Endothelial cell of umbilical vein (primary cell): ENCODE measurements at regions not wholly inside any gene's neighbourhood (a gene's known extent, or its start where the extent isn't known, plus 50 kb on each side); places are given as distances from the start of the nearest gene placed in this dataset.

Experiments
- BruUV-seq: library from RNA; stranded (reverse); fragments of 400-500 nt; replicated peaks from 2 replicates; lab custom pipeline; 2021; lab: Mats Ljungman, UMichigan
- CTCF ChIA-PET: fragments of 300-600, 350-600 bp; sonication (Branson Sonifier 250); formaldehyde crosslinking; loops from one replicate; lab custom pipeline; 2021; ENCODE audit warnings: antibody characterized with exemption, inconsistent platforms; lab: Charles Lee
- POLR2A ChIA-PET: fragments of 300-600, 350-600 bp; sonication (Branson Sonifier 250); formaldehyde crosslinking; loops from one replicate; lab custom pipeline; 2021; ENCODE audit warnings: antibody characterized with exemption, inconsistent platforms; lab: Charles Lee
- DNase-seq: peaks from one replicate; pipeline ENCODE4 v3.0.0-alpha.2; 2011; ENCODE audit warnings: low read depth, low spot score
- FAIRE-seq: peaks from 2 replicates; lab custom pipeline; 2011; peaks lifted over from hg19 to GRCh38; lab: Jason Lieb, UNC
- H2AFZ ChIP-seq: 2 replicates; pipeline ENCODE4 v1.6.0; 2012; ENCODE audit warnings: low read depth, low read length, control low read depth, inconsistent platforms
- H3K27ac ChIP-seq: 2 replicates; pipeline ENCODE4 v1.5.1; 2011; ENCODE audit warnings: low read depth, mild to moderate bottlenecking, control low read depth, low read length, moderate library complexity; ENCODE audit not compliant: insufficient read depth
- H3K27me3 ChIP-seq, 2 experiments: 2 replicates each; pipeline versions ENCODE4 v1.6.0 to v1.6.1; 2011; ENCODE audit warnings: low read length in 2 of 2, mixed read lengths in 1 of 2; ENCODE audit not compliant: control insufficient read depth in 2 of 2, insufficient read depth in 2 of 2
- H3K36me3 ChIP-seq, 2 experiments: 2 replicates in 1 of 2; 3 replicates in 1 of 2; pipeline ENCODE4 v1.5.1; 2011; ENCODE audit warnings: low read length in 2 of 2, mild to moderate bottlenecking in 1 of 2, moderate library complexity in 1 of 2; ENCODE audit not compliant: control insufficient read depth in 2 of 2, insufficient read depth in 2 of 2; ENCODE audit errors: extremely low read depth in 1 of 2
- H3K4me1 ChIP-seq: 3 replicates; pipeline ENCODE4 v1.5.1; 2011; ENCODE audit warnings: mild to moderate bottlenecking, low read length; ENCODE audit not compliant: control insufficient read depth, insufficient read depth; ENCODE audit errors: extremely low read depth
- H3K4me2 ChIP-seq: 2 replicates; pipeline ENCODE4 v1.6.1; 2011; ENCODE audit warnings: low read length, control low read depth, mixed read lengths; ENCODE audit not compliant: insufficient read depth
- H3K4me3 ChIP-seq, 3 experiments: fragments of 200-600 bp in 1 of 3; sonication (generic), shearing (Covaris generic) in 1 of 3; replicated peaks in 1 of 3; 2 replicates each; pipeline ENCODE4 v1.5.1; 2011 to 2016; ENCODE audit warnings: control low read depth in 3 of 3, low read length in 3 of 3, mild to moderate bottlenecking in 2 of 3, inconsistent platforms in 1 of 3, low read depth in 1 of 3, moderate library complexity in 1 of 3; ENCODE audit not compliant: insufficient read depth in 1 of 3
- H3K79me2 ChIP-seq: 2 replicates; pipeline ENCODE4 v1.6.0; 2012; ENCODE audit warnings: low read length, inconsistent platforms; ENCODE audit not compliant: control insufficient read depth, insufficient read depth
- H3K9ac ChIP-seq: replicated peaks from 2 replicates; pipeline ENCODE3; 2011; ENCODE audit warnings: low read length, control low read depth; ENCODE audit not compliant: insufficient read depth; ENCODE audit errors: extremely low read depth
- H3K9me1 ChIP-seq: replicated peaks from 3 replicates; pipeline ENCODE4 v1.6.0; 2011; ENCODE audit warnings: mild to moderate bottlenecking, low read length; ENCODE audit not compliant: control insufficient read depth, insufficient read depth; ENCODE audit errors: extremely low read depth
- H3K9me3 ChIP-seq: replicated peaks from 2 replicates; pipeline ENCODE4 v1.5.1; 2012; ENCODE audit warnings: low read length, inconsistent platforms; ENCODE audit not compliant: control insufficient read depth, insufficient read depth
- H4K20me1 ChIP-seq: replicated peaks from 2 replicates; pipeline ENCODE3; 2011; ENCODE audit warnings: mild to moderate bottlenecking, low read length; ENCODE audit not compliant: control insufficient read depth, insufficient read depth; ENCODE audit errors: extremely low read depth
- CTCF ChIP-seq, 2 donors: IDR thresholded peaks; 1 replicate in 1 of 2; 2 replicates in 1 of 2; pipeline ENCODE4 v1.5.1; 2011; ENCODE audit warnings: low read length in 2 of 2, mild to moderate bottlenecking in 2 of 2, moderate library complexity in 2 of 2, control low read depth in 1 of 2, inconsistent platforms in 1 of 2, low read depth in 1 of 2; ENCODE audit not compliant: insufficient read depth in 1 of 2; ENCODE audit errors: extremely low read depth in 1 of 2
- EZH2 ChIP-seq: IDR thresholded peaks from 2 replicates; pipeline ENCODE4 v1.6.1; 2012; ENCODE audit warnings: borderline replicate concordance, low read depth, mild to moderate bottlenecking, moderate library complexity, low read length, inconsistent platforms; ENCODE audit not compliant: severe bottlenecking
- FOS ChIP-seq: IDR thresholded peaks from 2 replicates; pipeline ENCODE4 v1.6.1; 2011; ENCODE audit warnings: mild to moderate bottlenecking, low read length, moderate library complexity, borderline replicate concordance; ENCODE audit not compliant: insufficient read depth
- GATA2 ChIP-seq: IDR thresholded peaks from 2 replicates; pipeline ENCODE4 v1.7.0; 2011; ENCODE audit warnings: low read depth, mild to moderate bottlenecking, moderate library complexity, mixed read lengths, low read length; ENCODE audit not compliant: insufficient read length, insufficient read depth
- JUN ChIP-seq: IDR thresholded peaks from 2 replicates; pipeline ENCODE4 v1.6.1; 2011; ENCODE audit warnings: borderline replicate concordance, low read depth; ENCODE audit not compliant: insufficient read length, insufficient read depth
- MYC ChIP-seq: IDR thresholded peaks from one replicate; pipeline ENCODE4 v1.6.1; 2011; ENCODE audit warnings: mild to moderate bottlenecking, low read depth, low read length
- POLR2A ChIP-seq: IDR thresholded peaks from 2 replicates; pipeline ENCODE4 v1.6.1; 2012; ENCODE audit warnings: low read depth, mild to moderate bottlenecking, control low read depth, low read length
- POLR2AphosphoS5 ChIP-seq: IDR thresholded peaks from 2 replicates; pipeline ENCODE4 v1.6.1; 2012; ENCODE audit warnings: low read depth, mild to moderate bottlenecking, control low read depth, low read length, moderate library complexity; ENCODE audit not compliant: insufficient read depth
- dilution Hi-C: fragments of 300-500 bp; cut with MboI; formaldehyde crosslinking; loops from one replicate; pipeline ENCODE4 v1.15.0; 2019; ENCODE audit warnings: low sequenced_read_pairs; ENCODE audit not compliant: extremely low pct_ligation_motif_present
- intact Hi-C: fragments of 100-400 bp; cut with micrococcal nuclease; formaldehyde crosslinking; loops from one replicate; pipeline ENCODE4 v1.10.0; 2022
- TF ChIP-seq, protein P1 (sequence below): IDR thresholded peaks from 2 replicates; pipeline ENCODE4 v1.6.1; 2011; ENCODE audit not compliant: insufficient read depth, insufficient read length

DNA sequence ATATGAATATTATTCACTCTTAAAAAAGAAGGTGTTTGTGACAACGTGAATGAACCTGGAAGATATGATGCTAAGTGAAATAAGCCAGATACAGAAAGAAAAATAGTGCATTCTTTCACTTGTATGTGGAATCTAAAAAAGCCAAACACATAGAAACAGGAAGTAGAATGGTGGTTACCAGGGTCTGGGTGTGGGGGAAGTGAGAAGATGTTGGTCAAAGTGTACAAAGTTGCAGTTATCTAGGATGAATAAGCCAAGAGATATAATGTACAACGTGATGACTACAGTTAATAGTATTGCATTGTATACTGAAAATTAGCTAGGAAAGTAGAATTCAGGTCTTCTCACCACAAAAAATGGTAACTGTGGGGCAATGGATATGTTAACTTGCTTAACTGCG, 151.1 kb upstream of the HCRTR2 start:
- H3K4me2 ChIP-seq = no peak overlapping the region
- no peaks in the 10 kb centered on the region for H3K27me3 ChIP-seq
- no peak overlapping the region for H3K9ac ChIP-seq
- dilution Hi-C loops (no loop called here), intact Hi-C loops (no loop called here)
- no peaks in the 10 kb centered on the region for H4K20me1 ChIP-seq
- CTCF ChIA-PET = no interaction called here
- no peaks in the 10 kb centered on the region for H3K4me1 ChIP-seq
- no peaks in the 10 kb centered on the region for H3K9me3 ChIP-seq
- H3K36me3 ChIP-seq = no peaks in the 10 kb centered on the region
- H3K4me3 ChIP-seq = no peak overlapping the region
- TF ChIP-seq, protein P1, sequence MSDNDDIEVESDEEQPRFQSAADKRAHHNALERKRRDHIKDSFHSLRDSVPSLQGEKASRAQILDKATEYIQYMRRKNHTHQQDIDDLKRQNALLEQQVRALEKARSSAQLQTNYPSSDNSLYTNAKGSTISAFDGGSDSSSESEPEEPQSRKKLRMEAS = no peak
- TF ChIP-seq POLR2A (no peak), EZH2 (no peak), CTCF (IDR thresholded peaks at IDR 0.05; ENCODE audit: extremely low read depth in 1 of 2, insufficient read depth in 1 of 2, low read depth in 1 of 2, low read length in 2 of 2) (no peak), POLR2AphosphoS5 (no peak), JUN (no peak), MYC (no peak), GATA2 (no peak), FOS (no peak)
- no peak overlapping the region for H3K27ac ChIP-seq
- FAIRE-seq = no peak
- no TSS peak for BruUV-seq
- DNase-seq = no peak
- POLR2A ChIA-PET = no interaction called here
- no peaks in the 10 kb centered on the region for H3K9me1 ChIP-seq
- no peaks in the 10 kb centered on the region for H3K79me2 ChIP-seq
- H2AFZ ChIP-seq = no peak overlapping the region
